ENCODE measurements at regions not wholly inside any gene's neighbourhood (a gene's known extent, or its start where the extent isn't known, plus 50 kb on each side); places are given as distances from the start of the nearest gene placed in this dataset.

DNA sequence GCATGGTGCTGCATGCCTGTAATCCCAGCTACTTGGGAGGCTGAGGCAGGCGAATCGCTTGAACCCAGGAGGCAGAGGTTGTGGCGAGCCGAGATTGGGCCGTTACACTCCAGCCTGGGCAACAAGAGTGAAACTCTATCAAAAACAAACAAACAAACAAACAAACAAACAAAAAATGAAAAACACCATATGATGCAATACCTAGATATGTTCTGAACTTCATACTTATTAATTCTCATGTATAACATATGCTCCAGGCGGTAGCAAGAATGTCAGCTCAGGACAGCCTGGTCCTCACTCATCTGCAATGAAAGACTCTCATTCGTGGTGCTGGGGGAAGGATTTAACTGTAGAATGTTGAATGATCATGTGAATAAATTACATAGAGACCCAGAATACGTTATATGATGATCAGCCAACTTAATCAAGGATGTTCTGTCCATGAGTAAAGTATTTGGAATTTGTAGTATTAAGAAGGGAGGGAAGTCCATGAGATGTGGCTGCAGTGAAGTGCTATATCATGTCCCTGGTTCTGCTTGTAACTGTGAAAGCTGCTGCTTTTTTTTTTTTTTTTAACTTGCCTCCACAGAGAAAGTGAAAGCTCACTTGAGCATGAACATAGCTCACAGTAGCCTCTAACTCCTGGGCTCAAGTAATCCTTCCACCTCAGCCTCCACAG lies 206.8 kb downstream of the UQCRFS1 start:
- H3K27ac ChIP-seq (ENCODE audit: extremely low read depth, low read depth, low read length) = no peak overlapping the region
- no peak overlapping the region for H3K4me3 ChIP-seq (ENCODE audit: low read depth, low read length)
- H3K36me3 ChIP-seq (ENCODE audit: control insufficient read depth in 2 of 2, insufficient read depth in 1 of 2, low read length in 2 of 2) = no peaks in the 10 kb centered on the region
- ChIA-PET CTCF (interaction anchor here (0.7 to 2.0 kb wide), 4 partner anchors 12 to 1128 kb away, joined by 4 to 8 read pairs (median 6); no protein-coding TSS in a partner anchor), POLR2A (interaction anchor here (0.7 kb wide), 1 partner anchor 1549 kb away, joined by 4 read pairs; no protein-coding TSS in a partner anchor)
- H3K4me1 ChIP-seq (ENCODE audit: control insufficient read depth, insufficient read depth, low read length) = 0 out of 2 replicates have a peak, but pooled peaks cover 4% of the 10 kb centered on the region
- TF ChIP-seq ZNF544 (tag by site-specific recombination; IDR thresholded peaks at IDR 0.05) (no peak), ZNF501 (tag by site-specific recombination; IDR thresholded peaks at IDR 0.05) (no peak), SP2 (tag by site-specific recombination; IDR thresholded peaks at IDR 0.05) (no peak), ZNF623 (tag by site-specific recombination; IDR thresholded peaks at IDR 0.05) (no peak)
- H3K9me3 ChIP-seq (ENCODE audit: control insufficient read depth, insufficient read depth, low read depth, low read length) = no peaks in the 10 kb centered on the region

DNA sequence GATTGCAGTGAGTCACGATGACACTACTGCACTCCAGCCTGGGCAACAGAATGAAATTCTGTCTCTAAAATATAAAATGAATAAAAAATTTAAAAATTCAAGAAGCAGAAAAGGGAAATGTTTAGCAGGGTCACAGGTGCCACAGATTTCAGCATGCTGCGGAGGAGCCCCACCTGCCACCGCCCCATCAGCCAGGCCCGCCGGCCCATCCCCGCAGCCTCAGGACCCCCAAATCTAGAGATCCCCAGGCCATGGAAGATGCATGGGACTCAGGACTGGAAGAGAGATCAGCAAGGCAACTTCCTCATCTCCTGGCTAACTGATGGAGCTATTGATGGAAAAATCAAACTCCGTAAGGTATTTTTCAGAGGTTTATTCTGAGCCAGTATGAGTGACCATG lies 208.2 kb downstream of the UQCRFS1 start:
- Histone ChIP-seq H3K4me3 (ENCODE audit: low read depth, low read length) (no peak overlapping the region), H3K27ac (ENCODE audit: extremely low read depth, low read depth, low read length) (no peak overlapping the region), H3K9me3 (ENCODE audit: control insufficient read depth, insufficient read depth, low read depth, low read length) (no peaks in the 10 kb centered on the region), H3K4me1 (ENCODE audit: control insufficient read depth, insufficient read depth, low read length) (peaks cover 8% of the 10 kb centered on the region), H3K36me3 (ENCODE audit: control insufficient read depth in 2 of 2, insufficient read depth in 1 of 2, low read length in 2 of 2) (no peaks in the 10 kb centered on the region)
- TF ChIP-seq ZNF174 (tag by site-specific recombination; IDR thresholded peaks at IDR 0.05) = no peak
- no peak for TF ChIP-seq ZBTB17 (tag by site-specific recombination; IDR thresholded peaks at IDR 0.05)
- TF ChIP-seq ZNF626 (tag by site-specific recombination; IDR thresholded peaks at IDR 0.05) = no peak
- ChIA-PET POLR2A (no interaction called here), CTCF (interaction anchor here (0.6 kb wide), 1 partner anchor 1228 kb away, joined by 7 read pairs; no protein-coding TSS in a partner anchor)

DNA sequence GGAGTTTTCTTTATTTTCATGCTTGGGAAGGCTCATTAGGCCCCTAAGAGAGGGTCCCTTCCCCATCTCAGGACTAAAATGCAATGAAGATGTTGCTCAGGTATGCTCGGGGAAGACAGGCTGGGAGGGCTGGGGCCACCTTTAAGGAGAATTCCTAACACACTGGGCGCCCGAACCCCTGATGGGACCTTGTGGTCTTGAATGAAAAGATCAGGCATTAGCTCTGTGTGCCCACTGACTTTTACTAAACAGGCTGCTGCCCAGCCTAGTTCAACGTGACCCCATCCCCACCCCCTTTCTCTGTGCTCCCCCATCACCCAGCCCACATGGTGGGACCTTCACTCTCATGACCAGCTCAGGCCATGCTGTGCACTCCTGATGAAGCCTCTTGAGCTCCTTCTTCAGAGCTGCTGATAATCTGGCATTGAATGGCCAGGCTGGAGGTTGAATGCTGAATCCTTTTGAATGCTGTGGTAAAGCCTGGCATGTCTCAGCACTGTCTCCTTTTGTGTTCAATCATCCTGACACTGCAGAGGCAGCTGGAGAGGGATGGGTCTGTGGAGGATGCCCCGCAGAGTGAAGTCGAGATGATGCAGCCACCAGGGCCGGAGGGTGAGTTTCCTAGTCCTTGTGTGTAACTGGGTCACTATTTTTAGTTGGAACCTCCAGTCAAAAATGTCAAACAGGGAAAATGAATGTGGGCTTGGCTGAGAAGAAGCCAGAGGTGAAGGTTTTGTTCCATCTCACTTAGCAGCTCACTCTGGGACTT lies 209.1 kb downstream of the UQCRFS1 start:
- H3K27ac ChIP-seq (ENCODE audit: extremely low read depth, low read depth, low read length) = no peak overlapping the region
- ChIA-PET POLR2A (no interaction called here), CTCF (interaction anchor here (0.8 kb wide), 1 partner anchor 51 kb away, joined by 3 read pairs; no protein-coding TSS in a partner anchor)
- H3K36me3 ChIP-seq (ENCODE audit: control insufficient read depth in 2 of 2, insufficient read depth in 1 of 2, low read length in 2 of 2) = no peaks in the 10 kb centered on the region
- H3K9me3 ChIP-seq (ENCODE audit: control insufficient read depth, insufficient read depth, low read depth, low read length) = no peaks in the 10 kb centered on the region
- no peak for TF ChIP-seq ZNF140 (tag by site-specific recombination; IDR thresholded peaks at IDR 0.05)
- peak; percentile 37; the same call in 1 of the 2 replicates for TF ChIP-seq ZIC2 (tag by site-specific recombination; IDR thresholded peaks at IDR 0.05)
- no peak overlapping the region for H3K4me3 ChIP-seq (ENCODE audit: low read depth, low read length)
- peaks cover 14% of the 10 kb centered on the region for H3K4me1 ChIP-seq (ENCODE audit: control insufficient read depth, insufficient read depth, low read length)

DNA sequence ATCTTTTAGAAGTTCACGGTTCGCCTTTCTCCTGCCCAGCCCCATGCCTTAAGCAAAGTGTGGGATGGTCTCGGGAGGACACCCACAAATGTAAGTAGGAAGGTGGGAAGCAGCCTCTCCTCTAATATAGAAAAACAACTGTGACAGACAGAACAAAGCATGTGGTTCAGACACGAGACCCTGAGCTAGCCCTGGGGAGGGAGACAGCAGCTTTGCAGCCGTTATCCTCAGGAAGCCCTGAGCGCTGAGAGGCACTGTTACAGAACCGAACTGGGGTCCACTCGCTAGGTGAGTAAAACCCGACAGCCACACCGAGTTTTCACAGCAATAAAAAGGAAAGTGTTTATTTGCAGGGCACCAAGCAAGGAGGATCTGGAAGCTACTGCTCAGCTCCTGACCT lies 210.6 kb downstream of the UQCRFS1 start:
- no peaks in the 10 kb centered on the region for H3K36me3 ChIP-seq (ENCODE audit: control insufficient read depth in 2 of 2, insufficient read depth in 1 of 2, low read length in 2 of 2)
- ChIA-PET POLR2A (no interaction called here), CTCF (interaction anchor here (0.7 to 2.2 kb wide), 3 partner anchors 261 to 275 kb away, joined by 3 to 7 read pairs (median 3); no protein-coding TSS in a partner anchor)
- H3K4me3 ChIP-seq (ENCODE audit: low read depth, low read length) = no peak overlapping the region
- peaks cover 14% of the 10 kb centered on the region for H3K4me1 ChIP-seq (ENCODE audit: control insufficient read depth, insufficient read depth, low read length)
- H3K27ac ChIP-seq (ENCODE audit: extremely low read depth, low read depth, low read length) = 0 out of 2 replicates have a peak overlapping the region, but pooled peaks have one; percentile 37
- peaks cover 11% of the 10 kb centered on the region for H3K9me3 ChIP-seq (ENCODE audit: control insufficient read depth, insufficient read depth, low read depth, low read length)
- TF ChIP-seq ZNF223 (tag by site-specific recombination; IDR thresholded peaks at IDR 0.05) (no peak), EGR2 (tag by site-specific recombination; IDR thresholded peaks at IDR 0.05; ENCODE audit: low read depth) (peak; percentile 70), ZFHX2 (tag by site-specific recombination; conservative IDR thresholded peaks at IDR 0.05) (peak; percentile 49), ZFP37 (tag by site-specific recombination; IDR thresholded peaks at IDR 0.05) (no peak), ZNF19 (tag by site-specific recombination; IDR thresholded peaks at IDR 0.05; ENCODE audit: low read depth) (no peak), ZNF530 (tag by site-specific recombination; IDR thresholded peaks at IDR 0.05; ENCODE audit: low read depth) (no peak), TRIM28 (IDR thresholded peaks at IDR 0.05; ENCODE audit: borderline replicate concordance, low read length) (no peak)
